Activated T-cell treated with anti-CD3 and anti-CD28 coated beads, Interleukin-2, amount 50 U/mL, for 72 hours (primary cell): ENCODE measurements at regions not wholly inside any gene's neighbourhood (a gene's known extent, or its start where the extent isn't known, plus 50 kb on each side); places are given as distances from the start of the nearest gene placed in this dataset.
A peak's percentile ranks its signal among the peaks of the same experiment; 100 is the strongest.

ENCODE experiments used
- ATAC-seq, 2 donors: fragments of 150-1000 bp; cut with Tn5 transposase; replicated peaks in 1 of 2; 2 replicates each; pipeline ENCODE4 v1.10.0; 2021; ENCODE audit warnings: moderate library complexity in 2 of 2, mild to moderate bottlenecking in 1 of 2
- DNase-seq, 2 donors: peaks; one replicate each; pipeline ENCODE4 v3.0.0; 2021 to 2022; ENCODE audit warnings: mixed read lengths in 1 of 2
- H3K27ac Mint-ChIP-seq: one replicate; pipeline ENCODE4 v1.8.0; 2022; ENCODE audit warnings: mild to moderate bottlenecking, moderate library complexity, mixed read lengths
- H3K27me3 Mint-ChIP-seq: one replicate; pipeline ENCODE4 v1.8.0; 2022; ENCODE audit warnings: low read depth, mixed read lengths
- H3K36me3 Mint-ChIP-seq, 2 donors: one replicate each; pipeline ENCODE4 v1.8.0; 2022; ENCODE audit warnings: mixed read lengths in 2 of 2, mild to moderate bottlenecking in 1 of 2; ENCODE audit not compliant: insufficient read depth in 2 of 2
- H3K4me1 Mint-ChIP-seq: one replicate; pipeline ENCODE4 v1.8.0; 2022; ENCODE audit warnings: low read depth, mixed read lengths
- H3K4me3 Mint-ChIP-seq, 2 donors: one replicate each; pipeline ENCODE4 v1.8.0; 2022; ENCODE audit warnings: mild to moderate bottlenecking in 2 of 2, mixed read lengths in 2 of 2, moderate library complexity in 2 of 2
- H3K9me3 Mint-ChIP-seq, 2 donors: one replicate each; pipeline ENCODE4 v1.8.0; 2022; ENCODE audit warnings: mixed read lengths in 2 of 2

- DNase-seq (no peak), ATAC-seq (no peak)
- no peak overlapping the region for H3K4me3 Mint-ChIP-seq
- no peak overlapping the region for H3K27ac Mint-ChIP-seq
- H3K4me1 Mint-ChIP-seq = no peaks in the 10 kb centered on the region
- H3K27me3 Mint-ChIP-seq = peaks cover 38% of the 10 kb centered on the region
- H3K36me3 Mint-ChIP-seq = peaks cover 7 to 9% of the 10 kb centered on the region in 2 donors
- H3K9me3 Mint-ChIP-seq = peaks cover 3 to 9% of the 10 kb centered on the region in 2 donors
Observed at GRCh38 chr6:6842291-6842690, 253.8 kb downstream of the LY86 start.

GRCh38 chr6:6843057-6843627 lies 254.6 kb downstream of the LY86 start:
- Mint-ChIP-seq H3K4me1 (no peaks in the 10 kb centered on the region), H3K4me3 (no peak overlapping the region), H3K36me3 (peaks cover 7 to 9% of the 10 kb centered on the region in 2 donors), H3K9me3 (peaks cover 3 to 9% of the 10 kb centered on the region in 2 donors), H3K27me3 (peaks cover 31% of the 10 kb centered on the region), H3K27ac (no peak overlapping the region)
- no peak for DNase-seq
- ATAC-seq = no peak

- no peak overlapping the region for H3K27ac Mint-ChIP-seq
- H3K4me3 Mint-ChIP-seq = no peak overlapping the region
- DNase-seq (no peak), ATAC-seq (no peak)
- peaks cover 7 to 9% of the 10 kb centered on the region in 2 donors for H3K36me3 Mint-ChIP-seq
- peaks cover 3 to 9% of the 10 kb centered on the region in 2 donors for H3K9me3 Mint-ChIP-seq
- H3K27me3 Mint-ChIP-seq = peaks cover 31% of the 10 kb centered on the region
- H3K4me1 Mint-ChIP-seq = no peaks in the 10 kb centered on the region
Observed at GRCh38 chr6:6843777-6844176, 255.3 kb downstream of the LY86 start.

- H3K27ac Mint-ChIP-seq = no peak overlapping the region
- ATAC-seq (no peak), DNase-seq (no peak)
- H3K4me3 Mint-ChIP-seq = no peak overlapping the region
- peaks cover 29% of the 10 kb centered on the region for H3K27me3 Mint-ChIP-seq
- H3K9me3 Mint-ChIP-seq = peaks cover 3 to 9% of the 10 kb centered on the region in 2 donors
- no peaks in the 10 kb centered on the region for H3K4me1 Mint-ChIP-seq
- H3K36me3 Mint-ChIP-seq = peaks cover 7 to 9% of the 10 kb centered on the region in 2 donors
Observed at GRCh38 chr6:6844530-6844929, 256.0 kb downstream of the LY86 start.

GRCh38 chr6:6845603-6846002 lies 257.1 kb downstream of the LY86 start:
- no peak overlapping the region for H3K4me3 Mint-ChIP-seq
- no peak for ATAC-seq
- peaks cover 3 to 9% of the 10 kb centered on the region in 2 donors for H3K9me3 Mint-ChIP-seq
- DNase-seq = no peak
- H3K27ac Mint-ChIP-seq = no peak overlapping the region
- H3K27me3 Mint-ChIP-seq = peaks cover 22% of the 10 kb centered on the region
- peaks cover 7 to 9% of the 10 kb centered on the region in 2 donors for H3K36me3 Mint-ChIP-seq
- H3K4me1 Mint-ChIP-seq = no peaks in the 10 kb centered on the region

- Mint-ChIP-seq H3K36me3 (peaks cover 7 to 9% of the 10 kb centered on the region in 2 donors), H3K27ac (no peak overlapping the region), H3K4me3 (no peak overlapping the region), H3K9me3 (peaks cover 3 to 9% of the 10 kb centered on the region in 2 donors), H3K4me1 (peaks cover 10% of the 10 kb centered on the region), H3K27me3 (peaks cover 4% of the 10 kb centered on the region)
- ATAC-seq = no peak
- DNase-seq = no peak
Observed at GRCh38 chr6:6847591-6847990, 259.1 kb downstream of the LY86 start.

- no peaks in the 10 kb centered on the region for H3K27me3 Mint-ChIP-seq
- H3K9me3 Mint-ChIP-seq = peaks cover 0 to 1% of the 10 kb centered on the region in 2 donors
- DNase-seq (no peak), ATAC-seq (peak in 1 of 2 donors; percentile 52)
- H3K4me3 Mint-ChIP-seq = no peak overlapping the region
- H3K27ac Mint-ChIP-seq = no peak overlapping the region
- peaks cover 0 to 2% of the 10 kb centered on the region in 2 donors for H3K36me3 Mint-ChIP-seq
- H3K4me1 Mint-ChIP-seq = peaks cover 36% of the 10 kb centered on the region
Observed at GRCh38 chr6:6851059-6851948, 256.5 kb upstream of the RREB1 start.

GRCh38 chr6:6851949-6852261 lies 255.9 kb upstream of the RREB1 start:
- Mint-ChIP-seq H3K27ac (no peak overlapping the region), H3K36me3 (no peaks in the 10 kb centered on the region), H3K4me1 (peaks cover 42% of the 10 kb centered on the region), H3K9me3 (peaks cover 0 to 1% of the 10 kb centered on the region in 2 donors), H3K27me3 (no peaks in the 10 kb centered on the region), H3K4me3 (no peak overlapping the region)
- ATAC-seq = no peak
- DNase-seq = no peak

GRCh38 chr6:6856538-6857523 lies 250.9 kb upstream of the RREB1 start:
- Mint-ChIP-seq H3K27me3 (no peaks in the 10 kb centered on the region), H3K4me1 (peaks cover 43% of the 10 kb centered on the region), H3K27ac (peak overlapping the region; percentile 93), H3K4me3 (peak overlapping the region; percentile 70 to 72), H3K9me3 (peaks cover 0 to 1% of the 10 kb centered on the region in 2 donors), H3K36me3 (no peaks in the 10 kb centered on the region)
- ATAC-seq (peak; percentile 88), DNase-seq (peak; percentile 69 to 70)

GRCh38 chr6:6857528-6857927 lies 250.2 kb upstream of the RREB1 start:
- Mint-ChIP-seq H3K27me3 (peaks cover 5% of the 10 kb centered on the region), H3K4me3 (no peak overlapping the region), H3K4me1 (peaks cover 41% of the 10 kb centered on the region), H3K27ac (no peak overlapping the region), H3K9me3 (peaks cover 0 to 1% of the 10 kb centered on the region in 2 donors), H3K36me3 (no peaks in the 10 kb centered on the region)
- DNase-seq (no peak), ATAC-seq (no peak)

GRCh38 chr6:6858533-6858982 lies 249.2 kb upstream of the RREB1 start:
- H3K4me3 Mint-ChIP-seq = no peak overlapping the region
- peaks cover 41% of the 10 kb centered on the region for H3K4me1 Mint-ChIP-seq
- DNase-seq (no peak), ATAC-seq (no peak)
- peaks cover 0 to 1% of the 10 kb centered on the region in 2 donors for H3K9me3 Mint-ChIP-seq
- H3K36me3 Mint-ChIP-seq = no peaks in the 10 kb centered on the region
- peaks cover 11% of the 10 kb centered on the region for H3K27me3 Mint-ChIP-seq
- no peak overlapping the region for H3K27ac Mint-ChIP-seq

GRCh38 chr6:6859105-6859504 lies 248.7 kb upstream of the RREB1 start:
- H3K4me1 Mint-ChIP-seq = peaks cover 38% of the 10 kb centered on the region
- H3K27ac Mint-ChIP-seq = no peak overlapping the region
- no peak for ATAC-seq
- no peaks in the 10 kb centered on the region for H3K36me3 Mint-ChIP-seq
- no peak for DNase-seq
- H3K27me3 Mint-ChIP-seq = peaks cover 12% of the 10 kb centered on the region
- no peak overlapping the region for H3K4me3 Mint-ChIP-seq
- peaks cover 0 to 1% of the 10 kb centered on the region in 2 donors for H3K9me3 Mint-ChIP-seq

GRCh38 chr6:6859722-6860121 lies 248.0 kb upstream of the RREB1 start:
- H3K36me3 Mint-ChIP-seq = no peaks in the 10 kb centered on the region
- H3K27ac Mint-ChIP-seq = no peak overlapping the region
- peaks cover 31% of the 10 kb centered on the region for H3K4me1 Mint-ChIP-seq
- peaks cover 12% of the 10 kb centered on the region for H3K27me3 Mint-ChIP-seq
- no peak for ATAC-seq
- no peak overlapping the region for H3K4me3 Mint-ChIP-seq
- DNase-seq = no peak
- H3K9me3 Mint-ChIP-seq = peaks cover 0 to 1% of the 10 kb centered on the region in 2 donors
